HCT116 (cell line): ENCODE measurements at regions not wholly inside any gene's neighbourhood (a gene's known extent, or its start where the extent isn't known, plus 50 kb on each side); places are given as distances from the start of the nearest gene placed in this dataset.

Experiments used
- POLR2A ChIP-seq: IDR thresholded peaks from 2 replicates; pipeline ENCODE4 v1.7.0; 2011; ENCODE audit warnings: borderline replicate concordance; ENCODE audit not compliant: insufficient read depth, insufficient read length; ENCODE audit errors: extremely low read depth

GRCh38 chr6:45714006-45714730 lies 301.5 kb downstream of the CLIC5 start (continued):
- TF ChIP-seq POLR2A = no peak
